GM18520 (cell line): ENCODE measurements at regions not wholly inside any gene's neighbourhood (a gene's known extent, or its start where the extent isn't known, plus 50 kb on each side); places are given as distances from the start of the nearest gene placed in this dataset.

Experiments
- ATAC-seq: cut with Tn5 transposase; IDR thresholded peaks from one replicate; pipeline ENCODE4 v1.9.1; 2021; ENCODE audit not compliant: unreplicated experiment

GRCh38 chr9:20200581-20200980, 411.7 kb upstream of the SLC24A2 start:
- no peak for ATAC-seq

GRCh38 chr9:20199111-20199510, 410.3 kb upstream of the SLC24A2 start:
- ATAC-seq: no peak

GRCh38 chr9:20197976-20198685, 409.3 kb upstream of the SLC24A2 start:
- no peak for ATAC-seq

GRCh38 chr9:20191228-20191840, 402.5 kb upstream of the SLC24A2 start:
- ATAC-seq: no peak

GRCh38 chr9:20189871-20190270, 401.0 kb upstream of the SLC24A2 start:
- no peak for ATAC-seq

GRCh38 chr9:20188616-20189369, 400.0 kb upstream of the SLC24A2 start:
- ATAC-seq: no peak

- ATAC-seq: no peak
These were observed 398.5 kb upstream of the SLC24A2 start for GRCh38 chr9:20187318-20187717.

- ATAC-seq: no peak
These were observed 398.0 kb upstream of the SLC24A2 start for GRCh38 chr9:20186823-20187222.

GRCh38 chr9:20186231-20186630, 397.4 kb upstream of the SLC24A2 start:
- ATAC-seq: no peak

- no peak for ATAC-seq
These were observed 395.7 kb upstream of the SLC24A2 start for GRCh38 chr9:20184541-20184940.

GRCh38 chr9:20178679-20179078, 389.8 kb upstream of the SLC24A2 start:
- ATAC-seq: no peak

GRCh38 chr9:20178197-20178596, 389.4 kb upstream of the SLC24A2 start:
- no peak for ATAC-seq

GRCh38 chr9:20170122-20170521, 381.3 kb upstream of the SLC24A2 start:
- ATAC-seq: no peak

GRCh38 chr9:20152151-20152725, 363.4 kb upstream of the SLC24A2 start:
- ATAC-seq: no peak

GRCh38 chr9:20148416-20148815, 359.6 kb upstream of the SLC24A2 start:
- ATAC-seq: no peak

- ATAC-seq: no peak
These were observed 355.4 kb upstream of the SLC24A2 start for GRCh38 chr9:20144197-20144596.

- ATAC-seq: no peak
These were observed 351.0 kb upstream of the SLC24A2 start for GRCh38 chr9:20139763-20140290.

GRCh38 chr9:20138841-20139240, 350.0 kb upstream of the SLC24A2 start:
- no peak for ATAC-seq

GRCh38 chr9:20138116-20138515, 349.3 kb upstream of the SLC24A2 start:
- no peak for ATAC-seq

- no peak for ATAC-seq
These were observed 348.6 kb upstream of the SLC24A2 start for GRCh38 chr9:20137425-20137824.

- ATAC-seq: no peak
These were observed 346.4 kb upstream of the SLC24A2 start for GRCh38 chr9:20135119-20135697.
